Thymus (tissue), 11 donors: ENCODE measurements at regions not wholly inside any gene's neighbourhood (a gene's known extent, or its start where the extent isn't known, plus 50 kb on each side); places are given as distances from the start of the nearest gene placed in this dataset.
"Not testable (repeated sequence)": the region's sequence is repeated elsewhere in the genome, so short reads cannot be mapped to it uniquely, and the experiment has no call there.

Source experiments
- DNase-seq, 9 donors: peaks; one replicate each; pipeline ENCODE4 v3.0.0-alpha.2; 2013; ENCODE audit warnings: low spot score in 9 of 9, low read depth in 6 of 9, missing footprints in 1 of 9
- H3K27ac ChIP-seq, 2 donors: one replicate each; pipeline ENCODE4 v1.5.1; 2013; ENCODE audit warnings: control low read depth in 1 of 2, low read depth in 1 of 2, low read length in 1 of 2, mild to moderate bottlenecking in 1 of 2, moderate library complexity in 1 of 2
- H3K27me3 ChIP-seq, 2 donors: one replicate each; pipeline ENCODE4 v1.5.1; 2013; ENCODE audit warnings: low read length in 1 of 2; ENCODE audit not compliant: control insufficient read depth in 2 of 2, insufficient read depth in 1 of 2
- H3K36me3 ChIP-seq, 2 donors: one replicate each; pipeline ENCODE4 v1.5.1; 2013; ENCODE audit warnings: low read length in 1 of 2, mild to moderate bottlenecking in 1 of 2, moderate library complexity in 1 of 2; ENCODE audit not compliant: control insufficient read depth in 2 of 2, insufficient read depth in 2 of 2
- H3K4me1 ChIP-seq, 2 donors: one replicate each; pipeline ENCODE4 v1.5.1; 2013; ENCODE audit warnings: low read length in 2 of 2; ENCODE audit not compliant: control insufficient read depth in 2 of 2, insufficient read depth in 2 of 2
- H3K4me3 ChIP-seq, 2 donors: one replicate each; pipeline ENCODE4 v1.5.1; 2013; ENCODE audit warnings: low read length in 2 of 2, control low read depth in 1 of 2, mild to moderate bottlenecking in 1 of 2
- H3K9me3 ChIP-seq, 2 donors: one replicate each; pipeline ENCODE4 v1.5.1; 2013; ENCODE audit warnings: low read length in 1 of 2, mild to moderate bottlenecking in 1 of 2; ENCODE audit not compliant: control insufficient read depth in 2 of 2, insufficient read depth in 1 of 2
- WGBS: extraction: QIAGEN DNeasy Blood & Tissue Kit; methylation state at CpG from one replicate; pipeline ENCODE4 v1.1.7; 2013; 5-methylcytosine and 5-hydroxymethylcytosine counted together
- donor health status: healthy.

DNA sequence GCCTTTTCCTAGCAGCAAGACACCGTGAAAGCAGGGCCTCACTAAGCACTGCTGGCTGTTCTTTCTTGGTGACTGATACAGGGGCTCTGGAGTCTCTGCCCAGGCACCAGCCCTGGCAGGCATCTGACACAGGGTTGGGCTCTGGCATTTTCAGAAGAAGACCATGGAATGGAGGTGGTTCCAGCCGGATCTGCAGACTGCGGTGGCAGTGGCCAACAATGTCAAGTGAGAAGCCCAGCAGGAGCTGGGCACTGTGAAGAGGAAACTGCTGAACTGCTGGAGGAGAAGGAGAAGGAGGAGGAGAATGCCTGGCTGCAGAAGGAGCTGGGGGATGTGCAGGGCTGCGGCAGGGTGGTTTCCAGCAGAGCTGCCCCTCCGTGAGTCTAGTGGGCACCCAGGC lies 101.8 kb downstream of the TBC1D26 start:
- H3K4me3 ChIP-seq, H3K27me3 ChIP-seq, H3K27ac ChIP-seq, H3K36me3 ChIP-seq, H3K4me1 ChIP-seq, DNase-seq, H3K9me3 ChIP-seq: not testable (repeated sequence)
- 82% methylated on average over 5 of the region's 5 CpGs for WGBS

DNA sequence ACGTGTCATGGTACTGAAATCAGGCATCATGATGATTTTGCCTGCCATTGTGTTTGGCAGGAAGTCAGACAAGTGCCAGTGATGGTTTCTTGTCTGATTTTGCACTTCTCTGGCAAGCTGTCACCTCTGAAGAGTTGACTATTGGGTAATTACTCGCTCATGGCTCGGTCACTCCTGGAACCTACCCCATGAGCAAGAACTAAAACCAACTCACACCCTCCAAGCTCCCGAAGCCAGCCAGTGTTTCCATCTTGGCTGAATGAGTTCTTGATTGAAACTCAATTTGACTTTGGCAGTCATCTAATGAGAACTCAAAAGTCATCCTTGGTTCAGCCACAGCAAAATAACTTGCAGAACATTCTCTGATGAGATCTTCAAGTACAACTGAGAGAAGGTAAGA lies 103.4 kb downstream of the TBC1D26 start:
- not testable (repeated sequence) for H3K27ac ChIP-seq, H3K4me3 ChIP-seq, DNase-seq, H3K4me1 ChIP-seq, H3K9me3 ChIP-seq, H3K36me3 ChIP-seq, H3K27me3 ChIP-seq
- WGBS: 97% methylated on average over 4 of the region's 4 CpGs

DNA sequence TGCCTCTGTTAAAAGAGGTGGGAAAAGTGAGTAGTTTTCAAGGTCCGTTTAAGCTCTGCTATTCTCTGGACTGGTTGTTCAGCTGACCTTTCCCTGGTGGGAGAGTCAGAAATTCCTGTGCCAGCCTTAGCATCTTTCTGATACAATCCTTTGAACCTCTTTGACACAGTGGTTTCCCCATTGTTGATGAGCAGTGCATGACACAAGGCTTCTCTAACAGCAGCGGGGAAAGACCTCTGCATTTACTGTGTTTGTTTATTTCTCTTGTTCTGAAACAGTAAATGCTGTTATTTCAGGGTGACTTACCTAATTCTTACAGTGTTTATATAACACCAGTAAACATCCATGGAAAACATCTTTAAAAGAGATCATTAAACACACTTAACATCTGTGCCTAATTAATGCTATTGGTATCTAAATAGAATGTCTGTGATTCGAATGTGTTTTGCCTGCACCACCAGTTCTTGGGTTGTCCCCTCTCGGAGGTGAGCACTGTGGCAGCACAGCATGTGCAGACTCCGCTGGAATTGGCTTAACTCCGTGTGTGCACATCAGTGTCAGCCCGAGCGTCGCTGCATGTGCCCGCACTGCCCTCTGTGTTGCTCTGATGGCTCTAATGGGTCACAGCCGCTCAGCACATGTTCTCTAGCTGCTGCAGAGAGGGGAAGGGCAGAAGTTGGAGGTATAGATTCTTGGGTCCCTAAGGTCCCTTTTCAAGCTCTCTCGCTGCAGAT lies 104.3 kb downstream of the TBC1D26 start:
- not testable (repeated sequence) for H3K4me1 ChIP-seq, H3K27ac ChIP-seq, H3K4me3 ChIP-seq, H3K36me3 ChIP-seq, H3K27me3 ChIP-seq, DNase-seq, H3K9me3 ChIP-seq
- WGBS: 91% methylated on average over 9 of the region's 12 CpGs

DNA sequence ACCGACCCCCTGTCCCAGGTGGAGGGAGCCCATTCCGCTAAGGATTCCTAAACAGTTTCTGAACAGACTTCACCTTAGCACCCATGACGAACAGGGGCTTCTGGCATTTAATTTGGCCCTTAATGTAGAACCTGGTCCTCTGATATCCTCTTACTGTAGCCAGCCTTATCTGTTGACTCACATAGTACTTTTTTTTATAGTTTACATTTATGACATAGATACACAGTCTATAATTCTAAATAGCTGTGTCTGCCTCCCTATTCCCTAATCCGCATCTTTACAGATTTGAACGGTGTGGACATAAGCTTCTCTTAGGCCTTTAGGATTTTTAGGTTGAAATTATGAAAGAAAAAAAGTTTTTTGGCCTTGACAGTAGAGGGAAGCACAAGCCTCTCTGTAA lies 104.9 kb downstream of the TBC1D26 start:
- H3K9me3 ChIP-seq, H3K4me3 ChIP-seq, H3K36me3 ChIP-seq, H3K27me3 ChIP-seq, H3K4me1 ChIP-seq, DNase-seq, H3K27ac ChIP-seq: not testable (repeated sequence)
- 95% methylated on average over 5 of the region's 5 CpGs for WGBS

DNA sequence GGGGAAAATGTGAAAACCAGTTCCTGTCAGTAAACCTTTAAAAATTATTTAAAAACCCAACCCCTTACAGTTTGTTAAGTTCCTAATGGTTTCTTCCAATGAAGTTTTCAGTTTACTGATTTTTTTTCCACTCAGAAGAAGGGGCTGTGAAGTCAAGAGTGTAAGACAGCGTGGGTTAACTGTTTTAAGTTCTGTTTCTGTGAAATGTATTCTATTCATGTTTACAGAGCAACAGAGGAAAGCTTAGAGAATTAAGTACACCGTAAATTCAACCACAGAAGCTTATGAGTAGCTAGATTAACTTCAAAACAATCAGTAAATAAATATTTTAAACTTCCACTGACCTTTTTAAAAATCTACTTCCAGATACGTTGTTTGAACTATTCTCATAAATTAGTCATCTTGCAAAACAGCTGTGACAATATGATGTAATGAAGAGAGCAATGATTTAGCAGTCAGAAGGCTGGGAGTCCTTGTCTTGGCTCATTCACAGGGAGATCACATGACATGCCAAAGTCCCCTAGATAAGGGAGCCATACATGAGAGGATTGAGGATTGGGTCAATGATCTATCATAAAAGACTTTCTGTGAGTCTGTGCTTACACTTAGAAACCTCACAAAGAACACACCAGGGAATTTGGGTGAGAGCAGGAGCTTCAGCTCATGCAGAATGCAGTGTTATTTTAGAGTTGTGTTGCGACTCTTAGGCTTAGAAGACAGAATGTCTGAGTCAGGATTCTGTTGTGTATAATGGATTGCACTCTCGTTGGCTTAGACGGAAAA lies 97.3 kb upstream of the ADORA2B start:
- not testable (repeated sequence) for H3K4me1 ChIP-seq, H3K36me3 ChIP-seq, H3K9me3 ChIP-seq, H3K27ac ChIP-seq, H3K27me3 ChIP-seq, H3K4me3 ChIP-seq, DNase-seq
- WGBS: 89% methylated on average over 5 of the region's 6 CpGs

DNA sequence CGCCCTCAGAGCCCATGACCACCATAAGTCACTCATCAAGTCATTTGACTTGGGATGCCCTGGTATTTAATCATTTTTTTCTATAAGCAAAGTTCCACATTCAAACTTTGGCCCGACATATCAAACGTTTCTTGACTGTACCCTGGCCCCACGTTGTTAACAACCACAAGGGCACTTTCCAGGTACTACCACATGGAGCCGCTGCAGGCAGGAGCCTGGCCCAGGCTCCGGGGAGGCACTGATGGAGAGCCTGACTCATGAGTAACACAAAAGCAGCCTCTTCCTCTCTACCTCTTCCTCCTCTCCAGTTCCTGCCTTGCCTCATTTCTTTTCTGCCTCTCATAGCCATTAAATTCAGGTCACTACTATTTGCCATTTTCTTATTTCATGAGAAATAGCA lies 95.9 kb upstream of the ADORA2B start:
- H3K27me3 ChIP-seq, H3K4me3 ChIP-seq, H3K36me3 ChIP-seq, H3K9me3 ChIP-seq, H3K4me1 ChIP-seq, H3K27ac ChIP-seq: not testable (repeated sequence)
- WGBS: 17% methylated on average over 5 of the region's 6 CpGs
- peak in 3 of 9 donors; percentile 2 to 37 (median 21) for DNase-seq

DNA sequence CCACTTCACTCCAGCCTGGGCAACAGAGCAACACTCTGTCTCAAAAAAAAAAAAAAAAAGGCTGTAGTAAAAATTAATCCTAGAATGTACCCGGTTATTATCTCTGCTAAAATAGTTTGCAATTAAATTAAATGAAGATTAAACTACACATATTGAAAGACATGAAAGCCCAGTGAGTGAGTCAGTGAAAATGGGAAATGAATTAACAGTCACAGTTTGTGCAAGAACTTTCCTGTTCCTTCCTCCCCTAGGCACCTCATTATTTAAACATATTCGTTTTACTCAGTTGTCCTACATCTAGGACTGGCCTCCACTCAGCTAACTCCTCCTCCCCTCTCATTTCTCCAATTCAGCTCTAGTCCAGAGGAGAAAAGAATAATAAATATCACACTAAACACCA lies 94.9 kb upstream of the ADORA2B start:
- H3K4me3 ChIP-seq, H3K36me3 ChIP-seq, H3K4me1 ChIP-seq, H3K9me3 ChIP-seq, DNase-seq, H3K27me3 ChIP-seq, H3K27ac ChIP-seq: not testable (repeated sequence)
- WGBS: 86% methylated on average over 2 of the region's 2 CpGs

DNA sequence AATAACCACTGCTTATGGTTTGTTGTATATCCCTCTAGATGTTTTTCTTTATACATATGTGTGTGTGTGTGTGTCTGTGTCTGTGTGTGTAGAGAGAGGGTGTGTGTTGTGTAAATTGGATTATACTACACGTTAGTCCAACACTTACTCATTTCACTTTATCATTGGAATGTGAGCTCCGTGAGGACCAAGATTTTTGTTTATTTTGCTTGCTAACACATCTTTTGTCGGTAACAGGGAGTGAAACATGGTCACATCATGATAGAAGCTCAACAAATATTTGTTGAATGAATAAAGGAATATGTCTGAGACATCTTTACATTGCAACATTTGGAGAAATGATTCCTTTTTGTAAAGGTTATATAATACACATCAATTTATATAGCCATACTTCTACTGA lies 94.2 kb upstream of the ADORA2B start:
- H3K4me3 ChIP-seq, H3K27me3 ChIP-seq, H3K27ac ChIP-seq, H3K36me3 ChIP-seq, DNase-seq, H3K9me3 ChIP-seq, H3K4me1 ChIP-seq: not testable (repeated sequence)
- over 99% methylated on average over 3 of the region's 3 CpGs for WGBS

DNA sequence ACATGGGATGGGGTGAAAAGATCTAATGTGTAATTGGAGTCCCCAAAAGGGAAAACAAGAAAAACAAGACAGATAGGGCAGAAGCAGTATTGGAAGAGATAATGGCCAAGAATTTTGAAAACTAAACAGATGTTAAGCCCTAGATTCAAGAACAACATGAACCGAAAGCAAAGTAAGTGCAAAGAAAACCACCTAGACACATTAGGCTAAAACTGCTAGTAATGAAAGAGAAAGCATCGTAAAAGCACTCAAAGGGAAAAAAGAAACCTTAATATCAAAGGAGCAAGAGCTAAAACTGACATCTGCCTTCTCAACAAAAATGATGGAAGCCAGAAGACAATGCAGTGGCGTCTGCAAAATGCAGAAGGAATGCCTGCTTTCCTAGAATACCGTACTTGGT lies 92.1 kb upstream of the ADORA2B start:
- H3K4me1 ChIP-seq, H3K36me3 ChIP-seq, DNase-seq, H3K9me3 ChIP-seq, H3K4me3 ChIP-seq, H3K27me3 ChIP-seq, H3K27ac ChIP-seq: not testable (repeated sequence)
- WGBS: 57% methylated on average over 1 of the region's 4 CpGs
